SK-N-SH (cell line): ENCODE measurements at regions not wholly inside any gene's neighbourhood (a gene's known extent, or its start where the extent isn't known, plus 50 kb on each side); places are given as distances from the start of the nearest gene placed in this dataset.

Experiments used
- CTCF ChIA-PET: fragments of 300-600, 350-600 bp; formaldehyde crosslinking; extraction: SDS; loops from one replicate; lab custom pipeline; 2021; lab: Yijun Ruan, JAX
- POLR2A ChIA-PET: fragments of 350-600 bp; sonication (Branson Sonifier 250); formaldehyde crosslinking; extraction: SDS; loops from one replicate; lab custom pipeline; 2020; ENCODE audit warnings: antibody characterized with exemption, inconsistent platforms; lab: Yijun Ruan, JAX
- DNase-seq: peaks from one replicate; pipeline ENCODE4 v3.0.0; 2012
- H2AFZ ChIP-seq: fragments of 200-600 bp; sonication (generic); 2 replicates; pipeline ENCODE4 v1.8.1; 2016; ENCODE audit warnings: antibody characterized with exemption, mild to moderate bottlenecking, low read depth
- H3F3A ChIP-seq: fragments of 200-600 bp; sonication (generic); replicated peaks from 2 replicates; pipeline ENCODE3; 2016; ENCODE audit warnings: antibody characterized with exemption, mild to moderate bottlenecking; ENCODE audit not compliant: insufficient read depth
- H3K27ac ChIP-seq, 2 experiments: fragments of 200-500 bp in 1 of 2; fragments of 200-600 bp in 1 of 2; sonication (Bioruptor generic) in 1 of 2; sonication (generic), shearing (Covaris generic) in 1 of 2; 2 replicates each; pipeline versions ENCODE4 v1.5.1 to v1.6.1; 2014 to 2016; ENCODE audit warnings: low read depth in 2 of 2, inconsistent platforms in 1 of 2, low read length in 1 of 2, mild to moderate bottlenecking in 1 of 2, mixed read lengths in 1 of 2
- H3K27me3 ChIP-seq: fragments of 200-600 bp; sonication (generic), shearing (Covaris generic); 2 replicates; pipeline ENCODE4 v1.6.1; 2016; ENCODE audit warnings: mixed run types; ENCODE audit not compliant: insufficient read depth
- H3K36me3 ChIP-seq, 2 experiments: fragments of 200-500 bp in 1 of 2; fragments of 200-600 bp in 1 of 2; sonication (Bioruptor generic) in 1 of 2; sonication (generic) in 1 of 2; replicated peaks in 1 of 2; 2 replicates each; pipeline versions ENCODE3 to v1.5.1; 2014 to 2016; ENCODE audit warnings: low read length in 1 of 2, mild to moderate bottlenecking in 1 of 2; ENCODE audit not compliant: insufficient read depth in 2 of 2, control insufficient read depth in 1 of 2
- H3K4me1 ChIP-seq, 2 experiments: fragments of 200-500 bp in 1 of 2; fragments of 200-600 bp in 1 of 2; sonication (Bioruptor generic) in 1 of 2; sonication (generic), shearing (Covaris generic) in 1 of 2; 2 replicates each; pipeline versions ENCODE4 v1.5.1 to v1.6.1; 2014 to 2016; ENCODE audit warnings: low read depth in 1 of 2, low read length in 1 of 2, mixed run types in 1 of 2; ENCODE audit not compliant: insufficient read depth in 2 of 2, control insufficient read depth in 1 of 2
- H3K4me2 ChIP-seq: fragments of 200-600 bp; sonication (generic), shearing (Covaris generic); 2 replicates; pipeline ENCODE4 v1.6.1; 2017; ENCODE audit warnings: mixed run types
- H3K4me3 ChIP-seq, 2 experiments: fragments of 200-500 bp in 1 of 2; fragments of 200-600 bp in 1 of 2; sonication (Bioruptor generic) in 1 of 2; sonication (generic), shearing (Covaris generic) in 1 of 2; 2 replicates each; pipeline versions ENCODE4 v1.5.1 to v1.8.1; 2014 to 2016; ENCODE audit warnings: low read depth in 2 of 2, inconsistent platforms in 1 of 2, low read length in 1 of 2, mild to moderate bottlenecking in 1 of 2, mixed read lengths in 1 of 2, moderate library complexity in 1 of 2
- H3K79me2 ChIP-seq: fragments of 200-600 bp; sonication (generic); 2 replicates; pipeline ENCODE4 v1.8.1; 2017; ENCODE audit warnings: mild to moderate bottlenecking; ENCODE audit not compliant: insufficient read depth
- H3K9ac ChIP-seq: fragments of 200-600 bp; sonication (generic); 2 replicates; pipeline ENCODE4 v1.6.1; 2017; ENCODE audit warnings: mixed run types
- H3K9me2 ChIP-seq: fragments of 200-600 bp; sonication (generic); 2 replicates; pipeline ENCODE4 v1.6.1; 2017; ENCODE audit warnings: mixed run types
- H3K9me3 ChIP-seq: fragments of 200-600 bp; sonication (generic); 2 replicates; pipeline ENCODE4 v1.6.1; 2017; ENCODE audit warnings: mixed run types, mild to moderate bottlenecking, moderate library complexity
- H4K20me1 ChIP-seq: fragments of 200-600 bp; sonication (generic); 2 replicates; pipeline ENCODE4 v1.6.1; 2017; ENCODE audit warnings: mild to moderate bottlenecking, mixed run types; ENCODE audit not compliant: insufficient read depth
- CTCF ChIP-seq: fragments of 200-600 bp; sonication (generic); IDR thresholded peaks from 2 replicates; pipeline ENCODE4 v1.6.1; 2017; ENCODE audit warnings: antibody characterized with exemption, mild to moderate bottlenecking, moderate library complexity
- IRF3 ChIP-seq: fragments of 150-350 bp; IDR thresholded peaks from 2 replicates; pipeline ENCODE4 v1.6.1; 2016; ENCODE audit warnings: mild to moderate bottlenecking, low read depth, low read length
- NFIC ChIP-seq: IDR thresholded peaks from 2 replicates; pipeline ENCODE4 v1.4.0; 2012; ENCODE audit warnings: borderline replicate concordance
- PBX3 ChIP-seq: IDR thresholded peaks from 2 replicates; pipeline ENCODE4; 2012
- POLR2AphosphoS5 ChIP-seq: IDR thresholded peaks from 2 replicates; pipeline ENCODE4 v1.6.1; 2012; ENCODE audit warnings: low read depth, low read length
- TAF1 ChIP-seq: IDR thresholded peaks from 2 replicates; pipeline ENCODE4 v1.6.1; 2012; ENCODE audit warnings: low read depth, mild to moderate bottlenecking, low read length, moderate library complexity, borderline replicate concordance
- TEAD4 ChIP-seq: IDR thresholded peaks from 2 replicates; pipeline ENCODE4 v1.4.0; 2012; ENCODE audit warnings: mild to moderate bottlenecking, borderline replicate concordance; ENCODE audit not compliant: insufficient read depth
- USF2 ChIP-seq: fragments of 150-350 bp; IDR thresholded peaks from 2 replicates; pipeline ENCODE4 v1.6.1; 2017; ENCODE audit warnings: antibody characterized with exemption, low read length, low read depth, borderline replicate concordance
- YY1 ChIP-seq: IDR thresholded peaks from 2 replicates; pipeline ENCODE4 v1.4.0; 2012; ENCODE audit warnings: low read depth, mild to moderate bottlenecking
- WGBS: methylation state at CpG from one replicate; pipeline ENCODE4 v1.1.6; 2017; ENCODE audit warnings: low lambda C conversion rate; 5-methylcytosine and 5-hydroxymethylcytosine counted together

- TF ChIP-seq USF2 = no peak
- no peak for TF ChIP-seq TAF1
Observed at GRCh38 chr9:6079386-6079785, 64.0 kb upstream of the RANBP6 start (continued).

DNA sequence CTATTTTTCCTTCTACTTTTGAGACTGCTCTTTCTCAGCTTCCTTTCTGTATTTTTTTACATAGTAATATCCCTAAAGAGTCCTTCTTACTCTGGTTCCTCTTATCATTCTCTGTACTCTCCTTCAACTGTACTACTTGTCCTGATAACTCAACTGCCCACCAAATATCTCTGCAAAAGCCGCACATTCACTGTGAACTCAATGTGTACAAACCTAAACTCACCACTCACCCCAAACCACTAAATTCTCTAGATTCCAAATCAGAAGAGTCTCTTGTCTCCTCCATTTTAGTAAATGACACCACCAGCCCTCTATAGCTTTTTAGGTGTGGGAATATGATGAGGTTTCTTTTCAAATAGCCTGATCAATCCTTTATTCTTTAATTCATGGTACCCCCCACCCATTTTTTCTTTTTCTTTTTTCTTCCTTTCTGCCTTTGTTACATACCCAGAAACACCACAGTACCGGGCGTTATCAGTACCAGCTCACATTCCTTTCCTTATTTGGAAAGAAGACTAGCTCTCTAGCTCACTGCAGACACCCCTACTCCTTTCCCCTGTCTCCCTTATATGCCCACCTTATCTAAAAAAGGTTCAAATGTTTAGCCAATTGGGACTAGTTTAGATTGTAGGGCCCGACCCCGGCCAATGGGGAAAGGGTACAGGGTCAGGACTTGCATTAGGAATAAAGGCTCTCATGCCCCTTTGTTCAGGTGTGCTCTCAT lies 63.1 kb upstream of the RANBP6 start:
- Histone ChIP-seq H3F3A (no peaks in the 10 kb centered on the region), H3K4me3 (no peak overlapping the region), H3K4me2 (no peak overlapping the region), H4K20me1 (no peaks in the 10 kb centered on the region), H3K36me3 (no peaks in the 10 kb centered on the region), H3K27me3 (no peaks in the 10 kb centered on the region), H3K9me2 (no peaks in the 10 kb centered on the region), H3K4me1 (peaks cover 0 to 6% of the 10 kb centered on the region in 2 experiments; a peak in 1 of 4 replicates), H3K27ac (no peak overlapping the region), H3K79me2 (no peaks in the 10 kb centered on the region), H2AFZ (no peak overlapping the region), H3K9ac (no peak overlapping the region), H3K9me3 (no peaks in the 10 kb centered on the region)
- no peak for DNase-seq
- 56% methylated on average over 5 of the region's 5 CpGs for WGBS
- ChIA-PET POLR2A (no interaction called here), CTCF (interaction anchor here (2.4 kb wide), 1 partner anchor 24 kb away, joined by 7 read pairs; no protein-coding TSS in a partner anchor)
- TF ChIP-seq NFIC (no peak), YY1 (no peak), PBX3 (no peak), CTCF (no peak)

DNA sequence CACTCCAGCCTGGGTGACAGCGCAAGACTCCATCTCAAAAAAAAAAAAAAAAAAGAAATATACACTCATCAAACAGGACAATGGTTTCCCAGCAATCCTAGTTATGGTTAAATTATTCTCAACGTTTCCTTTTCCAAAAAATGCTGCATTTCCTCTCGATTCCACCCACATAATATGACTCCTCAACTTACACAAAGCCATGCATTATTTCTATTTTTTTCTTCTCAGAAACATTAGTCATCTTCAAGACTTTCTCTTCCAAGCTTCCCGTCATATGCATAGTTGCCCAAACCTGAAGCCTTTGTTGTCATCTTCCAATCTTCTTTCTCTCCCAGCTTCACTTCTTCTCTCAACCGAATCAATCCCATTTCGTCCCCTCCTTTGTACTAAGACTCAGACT lies 61.4 kb upstream of the RANBP6 start:
- TF ChIP-seq PBX3 (no peak), YY1 (no peak), POLR2AphosphoS5 (no peak), IRF3 (no peak), TEAD4 (no peak)
- Histone ChIP-seq H3K36me3 (no peaks in the 10 kb centered on the region), H3K4me3 (no peak overlapping the region), H3K9me2 (no peaks in the 10 kb centered on the region), H3K4me1 (peaks cover 0 to 6% of the 10 kb centered on the region in 2 experiments; a peak in 1 of 4 replicates), H3K79me2 (no peaks in the 10 kb centered on the region), H3K4me2 (peak overlapping the region; percentile 33; the same call in 1 of the 2 replicates), H3K27ac (no peak overlapping the region), H3K27me3 (no peaks in the 10 kb centered on the region), H3K9ac (no peak overlapping the region), H2AFZ (peak overlapping the region; percentile 78), H3K9me3 (no peaks in the 10 kb centered on the region), H3F3A (no peaks in the 10 kb centered on the region), H4K20me1 (no peaks in the 10 kb centered on the region)
- CTCF ChIA-PET = no interaction called here
- 38% methylated on average over 6 of the region's 6 CpGs for WGBS
- POLR2A ChIA-PET = no interaction called here
- DNase-seq = no peak
